ENCODE measurements at regions not wholly inside any gene's neighbourhood (a gene's known extent, or its start where the extent isn't known, plus 50 kb on each side); places are given as distances from the start of the nearest gene placed in this dataset.

- no peak for DNase-seq
Observed at GRCh38 chr3:120544361-120544760, 51.8 kb upstream of the NDUFB4 start.

GRCh38 chr3:120536642-120537041 is 59.5 kb upstream of the NDUFB4 start:
- no peak for DNase-seq

GRCh38 chr3:120532969-120533368 is 63.2 kb upstream of the NDUFB4 start:
- DNase-seq, result no peak

- no peak for DNase-seq
Observed at GRCh38 chr3:120528163-120528562, 68.0 kb upstream of the NDUFB4 start.

- no peak for DNase-seq
Observed at GRCh38 chr3:120526011-120526870, 69.9 kb upstream of the NDUFB4 start.

GRCh38 chr3:120524171-120524923 is 71.8 kb upstream of the NDUFB4 start:
- no peak for DNase-seq

GRCh38 chr3:120516136-120516535 is 65.3 kb upstream of the FSTL1 start:
- no peak for DNase-seq

GRCh38 chr3:120512655-120513054 is 61.9 kb upstream of the FSTL1 start:
- no peak for DNase-seq

- peak in 1 of 6 experiments; percentile 0 for DNase-seq
Observed at GRCh38 chr3:120506828-120507774, 56.3 kb upstream of the FSTL1 start.

GRCh38 chr3:120506076-120506827 is 55.5 kb upstream of the FSTL1 start:
- DNase-seq, result no peak

- no peak for DNase-seq
Observed at GRCh38 chr3:120503727-120504616, 53.2 kb upstream of the FSTL1 start.

GRCh38 chr3:120502116-120502515 is 51.3 kb upstream of the FSTL1 start:
- no peak for DNase-seq
